ENCODE measurements at regions not wholly inside any gene's neighbourhood (a gene's known extent, or its start where the extent isn't known, plus 50 kb on each side); places are given as distances from the start of the nearest gene placed in this dataset.

GRCh38 chr10:6729861-6730344, 149.8 kb upstream of the PRKCQ start:
- Mint-ChIP-seq H3K27me3 (ENCODE audit: low read depth, poor library complexity) (peaks cover 36% of the 10 kb centered on the region), H3K36me3 (ENCODE audit: low read depth) (no peaks in the 10 kb centered on the region)

GRCh38 chr10:6729071-6729774, 149.1 kb upstream of the PRKCQ start:
- no peak for DNase-seq
- H3K27ac Mint-ChIP-seq = peak overlapping the region; percentile 6
- no peaks in the 10 kb centered on the region for H3K36me3 Mint-ChIP-seq (ENCODE audit: low read depth)
- H3K9me3 Mint-ChIP-seq = no peaks in the 10 kb centered on the region
- H3K27me3 Mint-ChIP-seq (ENCODE audit: low read depth, poor library complexity) = peaks cover 35% of the 10 kb centered on the region
- H3K4me3 Mint-ChIP-seq = no peak overlapping the region
- TF ChIP-seq CTCF (IDR thresholded peaks at IDR 0.05) = no peak
- peaks cover 12% of the 10 kb centered on the region for H3K4me1 Mint-ChIP-seq

More at GRCh38 chr10:6729861-6730344, 149.8 kb upstream of the PRKCQ start:
- Mint-ChIP-seq H3K4me1 (peaks cover 14% of the 10 kb centered on the region), H3K9me3 (no peaks in the 10 kb centered on the region), H3K4me3 (no peak overlapping the region), H3K27ac (no peak overlapping the region)
- DNase-seq = no peak
- no peak for TF ChIP-seq CTCF (IDR thresholded peaks at IDR 0.05)

GRCh38 chr10:6726924-6727323, 146.8 kb upstream of the PRKCQ start:
- no peak for DNase-seq
- TF ChIP-seq CTCF (IDR thresholded peaks at IDR 0.05) = no peak
- Mint-ChIP-seq H3K27ac (no peak overlapping the region), H3K4me1 (peaks cover 13% of the 10 kb centered on the region), H3K36me3 (ENCODE audit: low read depth) (no peaks in the 10 kb centered on the region), H3K4me3 (no peak overlapping the region), H3K9me3 (no peaks in the 10 kb centered on the region), H3K27me3 (ENCODE audit: low read depth, poor library complexity) (peaks cover 28% of the 10 kb centered on the region)

GRCh38 chr10:6722616-6723004, 142.5 kb upstream of the PRKCQ start:
- Mint-ChIP-seq H3K4me3 (no peak overlapping the region), H3K27me3 (ENCODE audit: low read depth, poor library complexity) (peaks cover 19% of the 10 kb centered on the region), H3K4me1 (peaks cover 15% of the 10 kb centered on the region), H3K9me3 (peaks cover 7% of the 10 kb centered on the region), H3K27ac (peak overlapping the region; percentile 19), H3K36me3 (ENCODE audit: low read depth) (no peaks in the 10 kb centered on the region)
- no peak for DNase-seq
- TF ChIP-seq CTCF (IDR thresholded peaks at IDR 0.05) = no peak

- H3K36me3 Mint-ChIP-seq (ENCODE audit: low read depth) = no peaks in the 10 kb centered on the region
- H3K4me1 Mint-ChIP-seq = peaks cover 15% of the 10 kb centered on the region
- peaks cover 14% of the 10 kb centered on the region for H3K27me3 Mint-ChIP-seq (ENCODE audit: low read depth, poor library complexity)
- peaks cover 7% of the 10 kb centered on the region for H3K9me3 Mint-ChIP-seq
- peak overlapping the region; percentile 19 for H3K27ac Mint-ChIP-seq
- no peak for DNase-seq
- no peak for TF ChIP-seq CTCF (IDR thresholded peaks at IDR 0.05)
- no peak overlapping the region for H3K4me3 Mint-ChIP-seq
Measured at GRCh38 chr10:6721964-6722615, 142.0 kb upstream of the PRKCQ start.

All from nephron progenitor cell (in vitro differentiated cells).